ENCODE measurements at regions not wholly inside any gene's neighbourhood (a gene's known extent, or its start where the extent isn't known, plus 50 kb on each side); places are given as distances from the start of the nearest gene placed in this dataset.

- no peaks in the 10 kb centered on the region for H3K4me1 ChIP-seq
- no peak overlapping the region for H3K27ac ChIP-seq
- WGBS, 2 donors, result 76 to 85% methylated on average over 6 of the region's 6 CpGs
- TF ChIP-seq POLR2A (IDR thresholded peaks at IDR 0.05) (no peak), CTCF (IDR thresholded peaks at IDR 0.05) (no peak)
- no peak overlapping the region for H3K4me3 ChIP-seq (replicated peaks in 1 of 3)
- no peaks in the 10 kb centered on the region for H3K27me3 ChIP-seq
- intact Hi-C loops (cut with DNase I), result no loop called here
- DNase-seq, result no peak
- no peaks in the 10 kb centered on the region for H3K36me3 ChIP-seq
- no peaks in the 10 kb centered on the region for H3K9me3 ChIP-seq
Measured at GRCh38 chr4:180617196-180617595, 1626.0 kb upstream of the TENM3 start.

GRCh38 chr4:180618396-180618795, 1624.8 kb upstream of the TENM3 start:
- Histone ChIP-seq H3K4me3 (replicated peaks in 1 of 3) (no peak overlapping the region), H3K9me3 (no peaks in the 10 kb centered on the region), H3K4me1 (no peaks in the 10 kb centered on the region), H3K27ac (no peak overlapping the region), H3K27me3 (no peaks in the 10 kb centered on the region), H3K36me3 (no peaks in the 10 kb centered on the region)
- intact Hi-C loops (cut with DNase I), result no loop called here
- 83% methylated on average over 4 of the region's 4 CpGs for WGBS, 2 donors
- no peak for TF ChIP-seq CTCF (IDR thresholded peaks at IDR 0.05)
- TF ChIP-seq POLR2A (IDR thresholded peaks at IDR 0.05), result no peak
- no peak for DNase-seq

- Histone ChIP-seq H3K27ac (no peak overlapping the region), H3K27me3 (no peaks in the 10 kb centered on the region), H3K4me1 (no peaks in the 10 kb centered on the region), H3K4me3 (replicated peaks in 1 of 3) (no peak overlapping the region), H3K36me3 (no peaks in the 10 kb centered on the region), H3K9me3 (no peaks in the 10 kb centered on the region)
- no peak for DNase-seq
- WGBS, 2 donors, result 84 to 86% methylated on average over 3 of the region's 3 CpGs
- intact Hi-C loops (cut with DNase I), result no loop called here
- TF ChIP-seq CTCF (IDR thresholded peaks at IDR 0.05) (no peak), POLR2A (IDR thresholded peaks at IDR 0.05) (no peak)
Measured at GRCh38 chr4:180619440-180619839, 1623.8 kb upstream of the TENM3 start.

DNA sequence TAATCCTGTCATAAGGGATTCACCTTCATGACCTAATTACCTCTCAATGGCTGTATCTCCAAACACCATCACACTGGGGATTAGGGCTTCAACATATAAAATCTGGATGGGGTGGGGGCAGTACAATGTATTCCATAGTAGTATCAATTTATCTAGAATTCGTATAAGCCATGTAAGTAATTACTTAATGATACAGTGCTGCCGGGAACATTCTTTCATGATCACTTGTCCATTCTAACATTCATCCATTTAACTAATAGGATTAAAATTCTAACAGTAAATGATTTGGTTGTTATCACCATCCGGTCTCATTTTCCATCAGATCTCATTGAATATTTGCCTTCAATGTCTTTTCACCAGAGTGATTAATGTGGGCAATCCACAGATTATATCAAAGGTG, 1620.9 kb upstream of the TENM3 start:
- Histone ChIP-seq H3K27ac (no peak overlapping the region), H3K4me3 (replicated peaks in 1 of 3) (no peak overlapping the region), H3K36me3 (no peaks in the 10 kb centered on the region), H3K27me3 (no peaks in the 10 kb centered on the region), H3K9me3 (no peaks in the 10 kb centered on the region), H3K4me1 (no peaks in the 10 kb centered on the region)
- no peak for TF ChIP-seq CTCF (IDR thresholded peaks at IDR 0.05)
- TF ChIP-seq POLR2A (IDR thresholded peaks at IDR 0.05), result no peak
- no peak for DNase-seq
- WGBS, 2 donors, result 84 to 92% methylated on average over 3 of the region's 3 CpGs
- intact Hi-C loops (cut with DNase I), result no loop called here

- 84 to 91% methylated on average over 3 of the region's 3 CpGs for WGBS, 2 donors
- intact Hi-C loops (cut with DNase I), result no loop called here
- no peak for DNase-seq
Measured at GRCh38 chr4:180625653-180626052, 1617.5 kb upstream of the TENM3 start.

More at GRCh38 chr4:180625653-180626052, 1617.5 kb upstream of the TENM3 start:
- Histone ChIP-seq H3K27ac (no peak overlapping the region), H3K4me3 (replicated peaks in 1 of 3) (no peak overlapping the region), H3K9me3 (no peaks in the 10 kb centered on the region), H3K27me3 (no peaks in the 10 kb centered on the region), H3K36me3 (no peaks in the 10 kb centered on the region), H3K4me1 (no peaks in the 10 kb centered on the region)
- TF ChIP-seq POLR2A (IDR thresholded peaks at IDR 0.05) (no peak), CTCF (IDR thresholded peaks at IDR 0.05) (no peak)
